ENCODE measurements at regions not wholly inside any gene's neighbourhood (a gene's known extent, or its start where the extent isn't known, plus 50 kb on each side); places are given as distances from the start of the nearest gene placed in this dataset.

DNA sequence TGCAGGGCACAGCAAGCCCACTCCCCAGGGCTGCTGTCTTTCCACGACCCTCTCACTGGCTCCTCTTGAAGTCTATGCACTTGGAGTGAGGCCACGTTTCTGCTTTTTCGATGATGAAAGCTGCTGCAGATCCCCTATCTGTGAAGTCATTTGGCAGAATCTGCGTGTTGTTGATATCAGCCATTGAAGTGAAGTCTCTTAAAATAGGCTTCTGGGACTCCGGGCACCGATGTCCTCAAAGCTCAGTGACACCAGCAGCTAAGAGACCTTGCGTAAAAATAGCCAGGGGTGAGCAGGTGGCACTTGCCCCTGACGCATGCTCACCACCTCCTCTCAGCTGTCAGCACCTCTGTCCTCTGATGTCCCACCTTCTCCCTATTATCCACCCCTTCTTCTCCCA lies 89.4 kb upstream of the FHL2 start (continued):
- TF ChIP-seq, protein P1, sequence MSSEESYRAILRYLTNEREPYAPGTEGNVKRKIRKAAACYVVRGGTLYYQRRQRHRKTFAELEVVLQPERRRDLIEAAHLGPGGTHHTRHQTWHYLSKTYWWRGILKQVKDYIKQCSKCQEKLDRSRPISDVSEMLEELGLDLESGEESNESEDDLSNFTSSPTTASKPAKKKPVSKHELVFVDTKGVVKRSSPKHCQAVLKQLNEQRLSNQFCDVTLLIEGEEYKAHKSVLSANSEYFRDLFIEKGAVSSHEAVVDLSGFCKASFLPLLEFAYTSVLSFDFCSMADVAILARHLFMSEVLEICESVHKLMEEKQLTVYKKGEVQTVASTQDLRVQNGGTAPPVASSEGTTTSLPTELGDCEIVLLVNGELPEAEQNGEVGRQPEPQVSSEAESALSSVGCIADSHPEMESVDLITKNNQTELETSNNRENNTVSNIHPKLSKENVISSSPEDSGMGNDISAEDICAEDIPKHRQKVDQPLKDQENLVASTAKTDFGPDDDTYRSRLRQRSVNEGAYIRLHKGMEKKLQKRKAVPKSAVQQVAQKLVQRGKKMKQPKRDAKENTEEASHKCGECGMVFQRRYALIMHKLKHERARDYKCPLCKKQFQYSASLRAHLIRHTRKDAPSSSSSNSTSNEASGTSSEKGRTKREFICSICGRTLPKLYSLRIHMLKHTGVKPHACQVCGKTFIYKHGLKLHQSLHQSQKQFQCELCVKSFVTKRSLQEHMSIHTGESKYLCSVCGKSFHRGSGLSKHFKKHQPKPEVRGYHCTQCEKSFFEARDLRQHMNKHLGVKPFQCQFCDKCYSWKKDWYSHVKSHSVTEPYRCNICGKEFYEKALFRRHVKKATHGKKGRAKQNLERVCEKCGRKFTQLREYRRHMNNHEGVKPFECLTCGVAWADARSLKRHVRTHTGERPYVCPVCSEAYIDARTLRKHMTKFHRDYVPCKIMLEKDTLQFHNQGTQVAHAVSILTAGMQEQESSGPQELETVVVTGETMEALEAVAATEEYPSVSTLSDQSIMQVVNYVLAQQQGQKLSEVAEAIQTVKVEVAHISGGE (tag by site-specific recombination; conservative IDR thresholded peaks at IDR 0.05; ENCODE audit: low read depth), result no peak
- TF ChIP-seq ZBTB8A (tag by site-specific recombination; IDR thresholded peaks at IDR 0.05) (no peak), YY2 (tag by site-specific recombination; IDR thresholded peaks at IDR 0.05) (no peak), ZNF274 (IDR thresholded peaks at IDR 0.05; ENCODE audit: low read length) (no peak), ZNF274 (tag by site-specific recombination; IDR thresholded peaks at IDR 0.05; ENCODE audit: borderline replicate concordance) (no peak)
- TF ChIP-seq, protein P2, sequence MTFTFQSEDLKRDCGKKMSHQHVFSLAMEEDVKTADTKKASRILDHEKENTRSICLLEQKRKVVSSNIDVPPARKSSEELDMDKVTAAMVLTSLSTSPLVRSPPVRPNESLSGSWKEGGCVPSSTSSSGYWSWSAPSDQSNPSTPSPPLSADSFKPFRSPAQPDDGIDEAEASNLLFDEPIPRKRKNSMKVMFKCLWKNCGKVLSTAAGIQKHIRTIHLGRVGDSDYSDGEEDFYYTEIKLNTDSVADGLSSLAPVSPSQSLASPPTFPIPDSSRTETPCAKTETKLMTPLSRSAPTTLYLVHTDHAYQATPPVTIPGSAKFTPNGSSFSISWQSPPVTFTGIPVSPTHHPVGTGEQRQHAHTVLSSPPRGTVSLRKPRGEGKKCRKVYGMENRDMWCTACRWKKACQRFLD (tag by site-specific recombination; IDR thresholded peaks at IDR 0.05), result no peak

DNA sequence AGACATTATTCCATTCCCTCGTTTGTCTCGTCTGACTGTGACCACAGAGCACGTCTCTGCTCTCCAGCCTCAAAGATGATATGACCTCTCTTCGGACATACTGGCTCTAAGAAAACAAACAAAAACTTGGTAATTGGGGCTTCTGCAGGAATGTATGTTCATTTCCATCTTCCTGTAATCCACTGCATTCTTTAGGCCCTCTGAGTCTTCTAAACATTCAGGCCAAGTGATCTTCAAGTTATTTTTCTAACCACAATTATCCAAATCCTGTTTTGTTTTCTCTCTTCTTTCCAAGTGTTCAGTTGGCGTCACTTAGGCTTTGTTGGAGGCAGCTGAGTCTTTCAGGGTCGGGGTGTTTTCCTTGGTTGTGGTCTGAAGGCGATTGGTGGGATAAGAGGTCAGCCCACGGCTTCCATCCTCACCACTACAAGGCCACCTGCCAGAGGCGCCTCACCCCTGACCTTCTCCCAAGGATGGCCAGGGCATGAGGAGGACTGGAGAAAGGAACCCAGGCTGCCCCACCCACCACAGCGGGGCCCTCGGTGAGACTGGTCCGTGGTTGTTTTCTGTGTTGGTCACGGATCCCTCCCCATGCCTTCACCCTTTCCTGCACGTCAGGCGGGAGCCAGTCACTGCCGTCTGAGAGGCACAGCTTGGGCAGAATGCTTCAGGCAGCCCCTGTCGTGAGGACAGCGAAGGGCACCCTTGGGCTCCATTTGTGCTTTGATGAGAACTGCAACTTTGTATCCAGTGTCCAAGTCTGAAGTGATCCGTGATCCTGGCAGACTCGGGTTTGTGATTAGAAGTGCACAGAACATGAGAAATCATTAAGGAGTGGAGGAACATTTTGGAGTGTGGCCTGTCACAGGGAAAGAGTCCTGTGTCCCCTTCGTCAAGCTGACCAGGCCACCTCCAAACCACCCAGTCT lies 88.6 kb upstream of the FHL2 start:
- CTCF ChIA-PET, result no interaction called here
- Histone ChIP-seq H3K36me3 (ENCODE audit: control insufficient read depth in 2 of 2, insufficient read depth in 1 of 2, low read length in 2 of 2) (no peaks in the 10 kb centered on the region), H3K27ac (ENCODE audit: extremely low read depth, low read depth, low read length) (no peak overlapping the region), H3K9me3 (ENCODE audit: control insufficient read depth, insufficient read depth, low read depth, low read length) (no peaks in the 10 kb centered on the region), H3K4me3 (ENCODE audit: low read depth, low read length) (no peak overlapping the region), H3K4me1 (ENCODE audit: control insufficient read depth, insufficient read depth, low read length) (no peaks in the 10 kb centered on the region)
- POLR2A ChIA-PET, result no interaction called here
- TF ChIP-seq ZNF510 (tag by site-specific recombination; IDR thresholded peaks at IDR 0.05; ENCODE audit: insufficient replicate concordance) (no peak), ZNF621 (tag by site-specific recombination; IDR thresholded peaks at IDR 0.05) (no peak), ZBTB7A (tag by site-specific recombination; IDR thresholded peaks at IDR 0.05; ENCODE audit: low read depth) (no peak)
- TF ChIP-seq, protein P3, sequence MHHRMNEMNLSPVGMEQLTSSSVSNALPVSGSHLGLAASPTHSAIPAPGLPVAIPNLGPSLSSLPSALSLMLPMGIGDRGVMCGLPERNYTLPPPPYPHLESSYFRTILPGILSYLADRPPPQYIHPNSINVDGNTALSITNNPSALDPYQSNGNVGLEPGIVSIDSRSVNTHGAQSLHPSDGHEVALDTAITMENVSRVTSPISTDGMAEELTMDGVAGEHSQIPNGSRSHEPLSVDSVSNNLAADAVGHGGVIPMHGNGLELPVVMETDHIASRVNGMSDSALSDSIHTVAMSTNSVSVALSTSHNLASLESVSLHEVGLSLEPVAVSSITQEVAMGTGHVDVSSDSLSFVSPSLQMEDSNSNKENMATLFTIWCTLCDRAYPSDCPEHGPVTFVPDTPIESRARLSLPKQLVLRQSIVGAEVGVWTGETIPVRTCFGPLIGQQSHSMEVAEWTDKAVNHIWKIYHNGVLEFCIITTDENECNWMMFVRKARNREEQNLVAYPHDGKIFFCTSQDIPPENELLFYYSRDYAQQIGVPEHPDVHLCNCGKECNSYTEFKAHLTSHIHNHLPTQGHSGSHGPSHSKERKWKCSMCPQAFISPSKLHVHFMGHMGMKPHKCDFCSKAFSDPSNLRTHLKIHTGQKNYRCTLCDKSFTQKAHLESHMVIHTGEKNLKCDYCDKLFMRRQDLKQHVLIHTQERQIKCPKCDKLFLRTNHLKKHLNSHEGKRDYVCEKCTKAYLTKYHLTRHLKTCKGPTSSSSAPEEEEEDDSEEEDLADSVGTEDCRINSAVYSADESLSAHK (tag by site-specific recombination; IDR thresholded peaks at IDR 0.05), result no peak

DNA sequence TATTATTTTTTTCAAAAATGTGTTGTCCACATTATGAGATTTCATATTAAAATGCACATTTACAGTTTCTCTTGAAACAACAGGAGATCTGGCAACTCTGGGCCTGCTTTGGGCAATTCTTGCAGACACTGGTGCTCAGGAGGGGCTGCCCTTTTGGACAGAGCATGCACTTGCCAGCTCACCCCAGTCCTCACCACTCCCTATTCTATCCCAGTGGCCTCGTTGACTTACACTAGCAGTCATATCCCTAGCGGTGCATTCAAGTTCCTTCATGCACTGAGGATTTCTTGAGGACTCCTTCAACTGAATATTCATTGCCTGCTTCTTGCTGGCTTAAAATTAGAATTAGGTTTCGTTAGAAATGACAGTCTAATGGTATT lies 87.9 kb upstream of the FHL2 start:
- Histone ChIP-seq H3K9me3 (ENCODE audit: control insufficient read depth, insufficient read depth, low read depth, low read length) (no peaks in the 10 kb centered on the region), H3K4me3 (ENCODE audit: low read depth, low read length) (no peak overlapping the region), H3K36me3 (ENCODE audit: control insufficient read depth in 2 of 2, insufficient read depth in 1 of 2, low read length in 2 of 2) (no peaks in the 10 kb centered on the region), H3K27ac (ENCODE audit: extremely low read depth, low read depth, low read length) (no peak overlapping the region), H3K4me1 (ENCODE audit: control insufficient read depth, insufficient read depth, low read length) (no peaks in the 10 kb centered on the region)
- ChIA-PET POLR2A (no interaction called here), CTCF (no interaction called here)
- TF ChIP-seq ZSCAN23 (tag by site-specific recombination; IDR thresholded peaks at IDR 0.05) (no peak), ZNF302 (tag by site-specific recombination; IDR thresholded peaks at IDR 0.05; ENCODE audit: low read depth) (no peak), ZNF707 (tag by site-specific recombination; IDR thresholded peaks at IDR 0.05) (no peak), ZNF785 (tag by site-specific recombination; IDR thresholded peaks at IDR 0.05) (no peak), ZNF514 (tag by site-specific recombination; IDR thresholded peaks at IDR 0.05) (no peak)
